ENCODE measurements at regions not wholly inside any gene's neighbourhood (a gene's known extent, or its start where the extent isn't known, plus 50 kb on each side); places are given as distances from the start of the nearest gene placed in this dataset.

- TF ChIP-seq CTCF (IDR thresholded peaks at IDR 0.05; ENCODE audit: low read depth, low read length, missing input control) (no peak), SP1 (IDR thresholded peaks at IDR 0.05) (no peak)
Measured at GRCh38 chr3:67118122-67118521, 120.0 kb downstream of the KBTBD8 start.
